ENCODE measurements at regions not wholly inside any gene's neighbourhood (a gene's known extent, or its start where the extent isn't known, plus 50 kb on each side); places are given as distances from the start of the nearest gene placed in this dataset.
"Not testable (repeated sequence)": the region's sequence is repeated elsewhere in the genome, so short reads cannot be mapped to it uniquely, and the experiment has no call there.

DNA sequence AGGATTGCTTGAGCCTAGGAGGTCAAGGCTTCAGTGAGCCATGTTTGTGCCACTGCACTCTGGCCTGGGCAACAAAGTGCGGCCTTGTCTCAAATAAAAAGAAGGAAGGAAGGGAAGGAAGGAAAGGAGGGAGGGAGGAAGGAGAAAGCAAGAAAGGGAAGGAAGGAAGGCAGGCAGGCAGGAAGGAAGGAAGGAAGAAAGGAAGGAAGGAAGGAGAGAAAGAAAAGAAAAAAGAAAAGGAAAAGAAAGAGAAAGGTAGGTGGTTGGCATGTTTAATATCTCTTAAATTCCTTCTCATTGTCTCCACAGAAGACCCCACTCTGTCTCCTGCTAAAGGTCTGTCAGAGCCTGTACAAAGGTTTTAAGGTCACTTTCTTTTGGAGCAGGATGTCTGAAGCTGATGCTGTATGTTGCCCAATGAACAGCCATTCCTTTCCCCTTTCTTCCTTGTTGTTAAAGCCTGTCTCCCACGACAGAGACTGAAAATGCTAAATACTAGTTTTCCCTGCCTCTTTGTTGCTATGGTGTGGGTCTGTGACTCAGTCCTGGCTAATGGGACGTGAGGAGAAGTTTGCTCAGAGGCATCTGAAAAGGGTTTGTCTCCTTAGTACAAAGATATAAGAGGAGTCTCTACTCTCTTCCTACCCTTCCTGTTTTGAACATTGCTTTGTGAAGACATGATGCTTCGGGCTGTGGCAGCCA is 213.3 kb downstream of the PCSK1 start:
- no peak for DNase-seq (ENCODE audit: extremely low spot score, insufficient read length, low read depth)
- FAIRE-seq = no peak

DNA sequence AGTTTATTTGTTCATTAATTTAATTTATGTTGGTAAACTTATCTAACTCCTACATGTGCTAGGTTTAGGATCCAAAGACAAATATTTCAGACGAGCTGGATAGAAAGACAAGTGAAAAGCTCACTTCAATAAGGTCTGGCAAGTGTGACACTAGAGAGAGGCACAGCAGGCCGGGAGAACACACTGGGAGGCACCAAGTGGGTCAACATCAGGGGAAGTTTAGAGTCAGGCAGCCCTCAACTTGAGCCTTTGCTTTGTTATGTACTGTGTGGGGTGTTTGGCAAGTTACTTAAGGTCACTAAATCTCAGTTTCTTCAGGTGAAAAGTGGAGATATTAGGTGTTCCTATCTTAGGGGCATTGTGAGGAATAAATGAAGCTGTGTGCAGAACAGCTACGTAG is 214.4 kb downstream of the PCSK1 start:
- DNase-seq (ENCODE audit: extremely low spot score, insufficient read length, low read depth) (no peak), FAIRE-seq (no peak)

DNA sequence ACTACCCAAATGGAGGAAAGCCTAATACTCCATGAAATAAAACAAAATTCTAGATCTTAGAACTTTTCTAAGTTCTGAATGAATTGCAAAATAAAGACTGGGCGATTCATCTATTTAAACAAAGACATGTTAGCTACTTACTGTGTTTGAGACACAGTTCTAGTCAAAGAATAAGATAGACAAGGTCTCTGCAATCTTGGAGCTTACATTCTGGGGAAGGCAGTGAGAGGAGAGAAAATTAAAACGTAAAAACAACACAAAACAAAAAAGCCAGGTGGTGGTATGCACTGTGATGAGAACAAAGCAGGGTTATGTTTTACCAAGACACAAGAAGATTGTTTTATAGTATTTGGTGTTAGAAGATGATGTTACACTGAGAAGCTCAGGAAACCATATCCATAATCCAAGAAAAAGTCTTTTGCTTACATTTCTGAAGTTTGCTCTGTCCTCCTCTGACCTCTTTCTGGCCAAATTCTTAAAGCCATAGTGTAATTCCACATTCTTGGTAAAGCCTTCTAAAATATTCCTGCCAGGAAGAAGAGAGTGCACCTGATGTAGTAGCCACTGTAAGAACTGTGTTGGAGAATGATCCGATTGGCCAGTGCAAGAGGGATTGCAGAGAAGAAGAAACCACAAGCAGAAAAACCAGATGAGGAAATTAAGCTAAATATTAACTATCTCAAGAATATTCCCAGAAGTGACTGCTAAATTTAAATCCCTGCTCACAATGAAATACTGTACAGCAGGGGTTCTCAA is 218.4 kb downstream of the PCSK1 start:
- DNase-seq (ENCODE audit: extremely low spot score, insufficient read length, low read depth) = no peak
- no peak for FAIRE-seq

DNA sequence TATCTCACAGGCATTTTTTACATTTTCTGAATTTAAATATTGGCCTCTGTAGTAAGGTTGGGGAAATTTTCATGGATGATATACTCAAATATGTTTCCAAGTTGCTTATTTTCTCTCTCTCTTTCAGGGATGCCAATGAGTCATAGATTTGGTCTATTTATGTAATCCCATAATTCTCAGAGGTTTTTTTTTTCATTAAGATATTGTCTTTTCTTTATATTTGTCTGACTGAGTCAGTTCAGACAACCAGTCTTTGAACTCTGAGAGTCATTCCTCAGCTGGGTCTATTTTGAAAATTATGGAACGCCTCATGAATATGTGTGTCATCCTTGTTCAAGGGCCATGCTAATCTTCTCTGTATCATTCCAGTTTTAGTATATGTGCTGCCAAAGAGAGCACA is 223.2 kb downstream of the PCSK1 start:
- FAIRE-seq = no peak

GRCh38 chr5:96207420-96207819 is 225.6 kb downstream of the PCSK1 start:
- no peak for DNase-seq (ENCODE audit: extremely low spot score, insufficient read length, low read depth)
- FAIRE-seq = no peak

More for the DNA sequence above, 223.2 kb downstream of the PCSK1 start:
- DNase-seq (ENCODE audit: extremely low spot score, insufficient read length, low read depth) = no peak

DNA sequence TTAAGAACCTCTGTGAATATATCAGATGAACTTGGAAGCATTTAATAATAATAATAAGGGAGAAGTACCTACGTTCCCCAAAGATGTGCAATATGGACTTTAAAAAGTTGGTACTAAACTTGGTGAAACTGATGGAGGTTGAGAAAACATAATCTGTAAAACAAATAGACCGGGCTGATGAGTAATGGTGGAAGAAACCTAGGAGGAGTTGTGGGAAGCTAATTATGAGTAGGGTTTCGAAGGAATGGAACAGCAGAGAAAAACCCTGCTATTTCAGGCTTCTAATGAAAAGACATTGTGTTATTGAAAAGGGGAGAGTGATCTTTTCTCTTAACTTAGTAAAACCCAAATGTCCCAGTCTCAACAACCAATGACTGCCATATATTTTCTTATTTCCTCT is 229.3 kb downstream of the PCSK1 start:
- FAIRE-seq = peak; percentile 24
- DNase-seq (ENCODE audit: extremely low spot score, insufficient read length, low read depth) = no peak

DNA sequence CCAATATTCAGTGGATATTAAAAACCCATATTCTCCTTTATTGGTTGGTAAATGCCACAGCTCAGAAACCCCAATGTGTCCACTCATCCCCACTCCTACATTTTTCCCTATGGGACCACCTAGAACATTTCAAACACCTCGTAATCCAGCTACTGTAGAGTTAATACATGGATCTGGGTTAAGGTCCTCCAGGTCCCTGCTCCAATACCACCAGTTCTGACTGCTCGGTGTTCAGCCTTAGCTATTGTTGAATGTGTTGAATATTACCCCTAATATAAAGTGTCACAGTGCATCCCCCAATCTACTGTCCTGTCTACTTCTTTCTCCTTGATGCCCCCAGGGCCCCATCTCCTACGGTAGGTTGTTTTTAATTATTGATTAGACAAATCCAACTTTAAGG is 231.5 kb downstream of the PCSK1 start:
- DNase-seq (ENCODE audit: extremely low spot score, insufficient read length, low read depth) (no peak), FAIRE-seq (no peak)

- no peak for FAIRE-seq
- DNase-seq (ENCODE audit: extremely low spot score, insufficient read length, low read depth) = no peak
Measured at GRCh38 chr5:96200641-96201040, 232.4 kb downstream of the PCSK1 start.

- no peak for FAIRE-seq
Measured at GRCh38 chr5:96199713-96200183, 233.3 kb downstream of the PCSK1 start.

DNA sequence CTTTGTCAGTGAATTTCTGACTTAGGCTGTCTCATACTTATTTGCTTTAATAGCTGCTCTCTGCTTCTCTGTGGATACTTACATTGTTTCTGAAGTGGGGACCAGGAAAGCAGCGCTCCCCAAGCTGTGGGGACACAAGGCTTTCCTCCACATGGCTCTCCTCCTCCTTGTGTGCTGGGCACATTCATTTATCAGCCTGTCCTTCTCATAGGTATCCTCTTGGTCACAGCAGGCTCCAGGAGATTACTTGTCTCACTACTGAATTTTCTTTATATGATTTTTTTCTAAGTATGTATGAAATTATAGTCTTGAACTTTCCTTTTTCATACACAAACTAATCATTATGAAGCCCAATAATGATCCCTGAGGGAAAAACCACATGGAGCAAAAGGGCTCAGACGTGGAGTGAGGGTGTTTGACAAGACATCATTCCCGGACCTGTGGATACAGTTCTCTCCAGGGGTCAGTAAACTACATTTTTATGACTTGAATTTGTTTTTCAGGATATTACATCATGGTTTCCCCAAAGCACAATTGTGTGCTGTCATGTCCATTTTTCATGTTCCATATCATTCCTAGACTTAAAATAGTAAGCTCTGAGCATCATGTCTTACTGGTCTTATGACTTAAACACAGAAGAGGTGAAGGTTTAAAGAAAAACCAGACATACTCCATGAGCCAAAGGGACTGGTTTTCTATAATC is 234.5 kb downstream of the PCSK1 start:
- no peak for FAIRE-seq

More at GRCh38 chr5:96199713-96200183, 233.3 kb downstream of the PCSK1 start:
- DNase-seq (ENCODE audit: extremely low spot score, insufficient read length, low read depth) = no peak

GRCh38 chr5:96197767-96198166 is 235.3 kb downstream of the PCSK1 start:
- not testable (repeated sequence) for FAIRE-seq; DNase-seq (ENCODE audit: extremely low spot score, insufficient read length, low read depth)

More for the DNA sequence above, 234.5 kb downstream of the PCSK1 start:
- DNase-seq (ENCODE audit: extremely low spot score, insufficient read length, low read depth) = no peak

DNA sequence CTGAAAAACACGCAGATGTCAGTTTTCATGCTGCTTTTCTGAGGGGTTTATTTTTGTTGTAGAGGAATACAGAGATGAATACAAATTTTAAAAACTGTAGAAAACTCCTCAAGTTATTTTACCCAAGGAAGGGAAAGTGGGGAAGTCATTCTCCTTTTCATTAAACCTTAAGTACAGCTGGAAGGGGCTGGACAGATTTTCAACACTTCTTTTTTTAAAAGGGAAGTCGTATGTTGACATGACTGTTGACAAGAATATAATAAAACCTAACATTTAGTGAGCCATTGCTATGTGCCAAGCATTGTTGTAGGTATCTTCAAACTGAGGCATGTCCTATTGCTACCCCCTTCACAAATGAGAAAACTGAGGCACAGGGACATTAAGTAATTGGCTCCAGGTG is 235.7 kb upstream of the ELL2 start:
- FAIRE-seq = no peak

GRCh38 chr5:96196890-96197289 is 235.2 kb upstream of the ELL2 start:
- no peak for FAIRE-seq

More for the DNA sequence above, 235.7 kb upstream of the ELL2 start:
- no peak for DNase-seq (ENCODE audit: extremely low spot score, insufficient read length, low read depth)

DNA sequence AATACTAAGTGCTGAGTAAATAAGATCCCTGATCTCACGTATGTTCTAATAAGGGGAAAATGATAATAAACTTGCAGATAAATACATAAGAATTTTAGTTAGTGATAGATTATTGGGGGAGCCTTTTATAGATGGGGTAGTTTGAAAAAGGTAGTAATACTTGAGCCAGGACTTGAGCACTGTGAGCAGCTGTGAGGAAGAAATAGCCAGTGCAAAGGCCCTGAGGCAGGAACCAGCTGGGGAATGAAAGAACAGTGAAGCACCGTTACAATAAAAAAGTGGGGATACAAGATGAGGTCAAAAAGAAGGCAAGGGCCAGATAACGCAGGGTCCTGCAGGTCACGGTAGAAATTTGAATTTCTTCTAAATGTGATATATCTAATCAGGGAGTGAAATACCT is 234.8 kb upstream of the ELL2 start:
- DNase-seq (ENCODE audit: extremely low spot score, insufficient read length, low read depth) (no peak), FAIRE-seq (no peak)

More at GRCh38 chr5:96196890-96197289, 235.2 kb upstream of the ELL2 start:
- no peak for DNase-seq (ENCODE audit: extremely low spot score, insufficient read length, low read depth)

DNA sequence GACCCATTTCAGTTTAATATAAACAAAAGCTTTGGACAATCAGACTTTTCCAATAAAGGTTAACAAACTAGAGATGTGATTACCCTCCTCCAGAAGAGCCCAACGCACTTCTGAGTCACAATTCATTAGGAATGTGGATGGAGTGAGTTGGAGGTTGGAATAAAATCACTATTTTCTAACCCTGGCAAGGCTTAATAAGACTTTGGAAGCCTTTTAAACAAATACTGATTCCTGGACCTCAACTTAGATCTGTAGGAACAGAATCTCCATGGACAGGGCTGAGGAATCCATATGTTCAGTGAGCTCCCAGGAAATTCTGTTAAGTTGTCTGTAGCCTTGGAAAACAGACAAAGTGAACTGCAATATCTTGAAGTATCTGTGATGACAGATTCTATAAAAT is 233.5 kb upstream of the ELL2 start:
- DNase-seq (ENCODE audit: extremely low spot score, insufficient read length, low read depth) (no peak), FAIRE-seq (no peak)

- DNase-seq (ENCODE audit: extremely low spot score, insufficient read length, low read depth) (no peak), FAIRE-seq (no peak)
Measured at GRCh38 chr5:96194593-96194992, 232.9 kb upstream of the ELL2 start.

- FAIRE-seq (no peak), DNase-seq (ENCODE audit: extremely low spot score, insufficient read length, low read depth) (no peak)
Measured at GRCh38 chr5:96193946-96194345, 232.3 kb upstream of the ELL2 start.

DNA sequence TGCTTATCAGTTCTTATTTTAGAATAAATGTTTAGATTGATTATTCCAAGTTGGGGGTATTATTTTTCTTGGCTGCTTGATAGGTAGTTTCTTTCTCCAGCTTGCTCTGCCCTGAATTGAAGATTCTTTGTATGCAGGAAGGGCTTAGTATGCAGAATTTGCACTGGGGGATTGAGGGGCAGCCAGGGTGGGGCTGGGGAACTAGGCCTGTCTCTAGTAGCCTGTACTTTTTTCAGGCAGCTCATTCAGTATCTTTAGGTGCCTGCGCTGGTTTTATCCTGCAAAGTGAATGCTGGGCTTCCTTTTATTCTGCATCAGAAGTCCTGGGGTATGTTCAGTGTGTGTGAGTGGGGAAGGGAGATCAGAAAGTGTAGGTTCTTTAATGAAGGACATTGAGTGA is 228.3 kb upstream of the ELL2 start:
- no peak for FAIRE-seq
- DNase-seq (ENCODE audit: extremely low spot score, insufficient read length, low read depth) = no peak

DNA sequence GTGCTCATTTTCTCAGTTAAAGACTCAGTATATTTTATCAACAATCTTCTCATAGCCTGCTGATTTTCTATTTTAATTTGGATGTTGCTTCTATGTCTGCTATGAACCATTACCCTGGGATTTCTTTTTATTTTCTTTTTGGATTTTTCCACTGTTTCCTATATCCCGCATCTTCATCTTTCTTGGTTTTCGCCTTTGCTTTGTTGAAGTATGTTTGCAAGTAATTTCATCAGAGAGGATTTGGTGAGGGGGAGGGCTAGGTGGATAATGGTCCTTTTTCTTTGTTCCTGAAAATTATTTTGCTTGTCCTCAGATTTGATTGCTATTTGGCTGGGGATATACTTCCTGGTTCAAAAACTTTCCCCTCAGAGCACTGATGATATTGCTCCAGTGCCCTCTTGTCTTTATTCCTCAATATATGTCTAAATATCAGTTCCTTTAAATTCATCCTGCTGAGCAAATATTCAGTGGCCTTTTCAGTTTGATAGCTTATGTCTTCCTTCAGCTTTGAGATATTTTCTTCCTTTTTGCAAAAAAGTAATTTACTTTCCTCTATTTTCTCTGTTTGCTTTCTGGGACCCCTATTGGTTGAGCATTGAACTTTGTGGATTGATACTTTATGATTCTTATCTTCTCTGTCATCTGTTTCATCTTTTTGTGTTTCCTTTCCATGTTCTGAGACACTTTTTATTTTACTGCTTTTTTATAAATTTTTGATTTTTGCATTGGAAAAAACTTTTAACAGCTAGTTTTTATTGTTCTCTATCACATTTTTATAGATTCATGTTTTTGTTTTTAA is 227.6 kb upstream of the ELL2 start:
- FAIRE-seq = no peak
- DNase-seq (ENCODE audit: extremely low spot score, insufficient read length, low read depth) = no peak

Data from GM18507 (cell line).